ENCODE measurements at regions not wholly inside any gene's neighbourhood (a gene's known extent, or its start where the extent isn't known, plus 50 kb on each side); places are given as distances from the start of the nearest gene placed in this dataset.
"Not testable (repeated sequence)": the region's sequence is repeated elsewhere in the genome, so short reads cannot be mapped to it uniquely, and the experiment has no call there.

DNA sequence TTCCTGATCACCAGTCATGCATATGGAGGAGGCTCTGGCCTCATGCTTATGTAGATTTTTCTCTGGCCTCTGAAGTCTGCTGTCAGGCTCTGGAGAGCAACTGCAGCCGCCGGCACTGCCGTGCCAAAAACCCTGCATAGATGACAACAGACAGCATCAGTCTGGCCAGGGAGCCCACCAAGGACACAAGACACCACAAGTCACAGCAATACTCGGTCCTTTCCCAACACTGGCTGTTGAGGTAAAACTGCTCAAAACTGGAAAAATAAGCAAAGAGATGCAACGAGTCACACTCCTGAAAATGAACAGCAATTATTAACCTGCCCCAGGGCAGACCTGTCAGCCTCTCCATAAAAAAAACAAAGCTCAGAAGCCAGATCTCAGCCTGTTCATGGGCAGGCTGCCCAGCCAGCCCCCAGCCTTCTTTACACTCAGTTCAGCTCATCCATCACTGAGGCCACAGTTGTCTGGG, 186.0 kb upstream of the RAB6C start:
- no peak for DNase-seq (ENCODE audit: low spot score)
- intact Hi-C loops (cut with DNase I), result no loop called here
- no peak for ATAC-seq

DNA sequence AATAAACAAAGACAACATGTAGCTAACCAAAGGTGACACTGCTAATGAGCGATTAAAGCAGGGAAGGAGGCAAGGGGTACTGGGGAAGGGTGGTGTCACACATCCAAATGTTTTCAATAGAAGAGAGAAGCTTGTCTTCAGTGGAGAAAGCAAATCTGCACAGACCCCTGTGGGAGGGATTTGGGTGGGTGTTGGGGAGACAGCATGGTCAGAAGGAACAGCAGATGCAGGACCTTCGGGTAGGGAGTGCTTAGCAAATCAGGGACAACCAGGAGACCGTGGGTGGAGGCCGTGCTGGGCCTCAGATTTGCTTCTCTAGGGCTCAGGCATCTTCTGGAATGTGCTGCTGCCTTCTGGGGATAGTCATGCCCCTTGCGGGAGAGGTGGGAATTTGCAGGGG, 185.3 kb upstream of the RAB6C start:
- DNase-seq (ENCODE audit: low spot score) (no peak), ATAC-seq (no peak)
- intact Hi-C loops (cut with DNase I), result no loop called here

DNA sequence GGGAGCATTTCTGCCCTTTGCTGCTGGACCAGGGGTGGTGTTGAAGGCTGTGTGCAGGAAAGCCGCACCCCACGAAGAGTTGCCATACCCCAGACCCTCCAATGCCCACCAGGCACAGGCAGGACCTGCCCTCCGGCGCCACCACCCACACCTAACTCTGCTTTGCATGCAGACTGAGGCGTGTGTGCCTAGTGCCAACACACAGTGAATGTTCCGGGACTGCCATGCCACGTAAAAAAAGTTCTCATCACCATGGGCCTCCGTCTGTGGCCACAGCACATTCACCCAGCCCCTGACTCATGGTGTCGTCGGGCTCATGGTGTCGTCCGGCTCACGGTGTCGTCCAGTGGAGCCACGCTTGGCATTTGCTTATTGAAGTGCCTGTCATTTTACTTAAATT, 184.9 kb upstream of the RAB6C start:
- intact Hi-C loops (cut with DNase I), result no loop called here
- ATAC-seq (no peak), DNase-seq (ENCODE audit: low spot score) (no peak)

DNA sequence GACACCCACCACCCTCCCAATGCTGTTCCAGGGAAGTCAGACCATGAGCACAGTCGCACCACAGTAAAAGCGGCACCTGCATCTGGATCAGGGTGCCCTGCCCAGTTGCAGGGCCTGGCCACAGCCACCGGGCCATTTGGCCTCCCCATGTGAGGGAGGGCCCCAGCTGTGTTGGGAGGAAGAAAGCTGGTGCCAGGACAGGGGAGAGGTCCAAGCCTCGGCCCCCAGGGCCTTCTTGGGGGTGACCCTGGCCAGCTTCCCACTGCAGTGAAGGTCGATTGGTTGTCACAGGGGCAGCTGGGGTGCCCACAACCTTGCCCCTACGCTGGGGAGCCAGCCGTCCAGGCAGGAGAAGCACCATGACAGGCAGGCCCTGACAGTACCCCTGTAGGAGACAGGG, 183.2 kb upstream of the RAB6C start:
- ATAC-seq (no peak), DNase-seq (ENCODE audit: low spot score) (no peak)
- intact Hi-C loops (cut with DNase I), result no loop called here

DNA sequence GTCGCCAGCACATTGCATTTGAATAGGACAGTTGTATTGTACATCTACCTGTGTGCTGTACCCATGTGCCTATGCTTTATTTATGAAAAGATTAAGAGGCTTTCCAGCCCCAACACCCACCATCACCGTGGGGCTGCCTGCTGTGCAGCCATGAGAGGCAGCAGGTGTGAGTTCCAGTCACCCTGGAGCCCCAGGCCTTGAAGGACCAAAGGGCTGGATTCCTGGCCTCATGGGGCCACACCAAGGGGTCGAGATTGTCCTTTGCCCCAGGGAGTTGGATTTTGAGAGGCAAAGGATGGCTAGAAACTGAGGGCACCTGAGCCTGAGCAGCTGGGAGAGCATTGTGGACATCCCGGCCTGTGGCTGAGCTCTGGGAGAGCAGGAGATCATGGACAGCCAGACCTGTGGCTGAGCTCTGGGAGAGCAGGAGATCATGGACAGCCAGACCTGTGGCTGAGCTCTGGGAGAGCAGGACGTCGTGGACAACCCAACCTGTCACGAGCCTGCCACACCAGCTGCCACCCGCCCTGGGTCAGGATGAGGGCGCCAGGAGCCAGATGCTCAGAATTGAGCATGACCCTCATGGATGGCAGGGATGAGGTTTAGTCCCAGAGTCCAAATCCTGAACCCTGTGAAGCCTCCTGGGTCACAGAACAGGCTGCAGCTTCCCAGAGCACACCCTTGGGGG, 182.5 kb upstream of the RAB6C start:
- DNase-seq (ENCODE audit: low spot score) (no peak), ATAC-seq (no peak)
- intact Hi-C loops (cut with DNase I), result no loop called here

DNA sequence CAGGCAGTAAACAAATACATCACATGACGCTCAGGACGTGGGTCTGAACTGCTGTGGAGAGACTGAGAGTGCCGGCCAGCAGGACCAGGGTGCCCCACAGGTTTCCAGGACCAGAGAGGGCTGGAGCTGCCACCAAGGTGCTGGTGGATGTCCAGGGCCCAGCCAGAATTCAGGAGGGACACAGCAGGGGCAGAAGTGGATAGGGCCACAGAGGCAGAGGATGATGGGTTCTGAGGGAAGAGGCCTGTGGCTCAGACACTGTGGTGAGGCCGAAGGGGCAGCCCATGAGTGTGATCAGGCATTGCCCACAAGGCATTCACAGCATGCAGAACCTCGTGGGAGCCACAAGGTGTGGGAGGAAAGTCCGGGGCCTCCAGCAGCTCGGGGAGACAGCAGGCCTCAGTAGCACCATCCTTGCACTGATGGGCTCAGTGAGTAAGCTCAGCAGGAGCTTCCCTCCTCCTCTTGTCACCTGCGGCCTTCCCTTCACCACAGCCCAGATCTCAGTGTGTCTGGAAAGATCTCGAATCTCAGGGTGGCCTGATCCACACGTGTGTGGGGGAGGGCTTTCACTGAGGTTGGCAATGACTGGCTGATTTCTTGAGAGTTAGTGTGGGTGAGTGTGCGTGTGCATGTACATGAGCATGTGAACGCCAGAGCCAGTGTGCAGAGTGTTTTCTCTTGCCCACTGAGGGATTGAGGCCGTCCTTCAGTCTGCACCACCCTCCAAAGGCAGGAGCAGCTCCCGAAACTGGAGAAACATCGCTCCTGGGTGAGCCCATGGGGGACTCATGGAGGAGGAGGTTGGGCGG, 181.8 kb upstream of the RAB6C start:
- DNase-seq (ENCODE audit: low spot score) (no peak), ATAC-seq (no peak)
- intact Hi-C loops (cut with DNase I), result no loop called here

DNA sequence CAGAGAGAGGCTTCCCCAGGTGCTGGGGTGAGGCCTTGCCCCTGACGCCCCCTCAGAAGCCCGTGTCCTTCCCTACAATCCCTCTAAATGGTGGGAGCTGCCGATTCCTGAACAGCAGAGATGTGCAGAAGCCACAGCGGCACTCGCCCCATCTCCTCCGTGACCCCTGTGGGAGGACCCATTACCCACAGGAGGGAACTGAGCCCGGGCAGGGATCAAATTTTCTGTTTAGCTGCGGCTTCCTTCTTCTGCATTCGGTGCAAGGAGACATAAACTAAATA, 181.2 kb upstream of the RAB6C start:
- intact Hi-C loops (cut with DNase I), result no loop called here
- no peak for ATAC-seq
- DNase-seq (ENCODE audit: low spot score), result no peak

DNA sequence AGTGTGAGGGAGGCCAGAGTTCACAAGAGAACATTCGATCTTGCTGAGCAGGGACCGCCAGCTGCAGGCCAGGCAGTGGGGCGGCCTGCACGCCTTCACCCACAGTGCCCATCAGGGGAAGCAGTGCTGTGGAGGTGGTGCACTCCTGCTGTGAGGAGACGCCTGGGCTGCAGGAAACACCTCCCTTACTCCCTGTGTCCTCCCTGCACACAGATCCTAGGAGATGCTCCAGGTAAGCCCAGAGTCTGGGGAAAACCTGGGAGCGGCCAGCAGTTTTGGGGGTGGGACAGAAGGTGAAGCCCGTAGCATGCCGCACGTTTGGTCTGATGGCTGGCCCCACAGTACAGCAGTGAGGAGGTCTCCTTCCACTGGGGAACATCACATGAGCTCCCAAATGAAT, 180.8 kb upstream of the RAB6C start:
- ATAC-seq (no peak), DNase-seq (ENCODE audit: low spot score) (no peak)
- intact Hi-C loops (cut with DNase I), result no loop called here

DNA sequence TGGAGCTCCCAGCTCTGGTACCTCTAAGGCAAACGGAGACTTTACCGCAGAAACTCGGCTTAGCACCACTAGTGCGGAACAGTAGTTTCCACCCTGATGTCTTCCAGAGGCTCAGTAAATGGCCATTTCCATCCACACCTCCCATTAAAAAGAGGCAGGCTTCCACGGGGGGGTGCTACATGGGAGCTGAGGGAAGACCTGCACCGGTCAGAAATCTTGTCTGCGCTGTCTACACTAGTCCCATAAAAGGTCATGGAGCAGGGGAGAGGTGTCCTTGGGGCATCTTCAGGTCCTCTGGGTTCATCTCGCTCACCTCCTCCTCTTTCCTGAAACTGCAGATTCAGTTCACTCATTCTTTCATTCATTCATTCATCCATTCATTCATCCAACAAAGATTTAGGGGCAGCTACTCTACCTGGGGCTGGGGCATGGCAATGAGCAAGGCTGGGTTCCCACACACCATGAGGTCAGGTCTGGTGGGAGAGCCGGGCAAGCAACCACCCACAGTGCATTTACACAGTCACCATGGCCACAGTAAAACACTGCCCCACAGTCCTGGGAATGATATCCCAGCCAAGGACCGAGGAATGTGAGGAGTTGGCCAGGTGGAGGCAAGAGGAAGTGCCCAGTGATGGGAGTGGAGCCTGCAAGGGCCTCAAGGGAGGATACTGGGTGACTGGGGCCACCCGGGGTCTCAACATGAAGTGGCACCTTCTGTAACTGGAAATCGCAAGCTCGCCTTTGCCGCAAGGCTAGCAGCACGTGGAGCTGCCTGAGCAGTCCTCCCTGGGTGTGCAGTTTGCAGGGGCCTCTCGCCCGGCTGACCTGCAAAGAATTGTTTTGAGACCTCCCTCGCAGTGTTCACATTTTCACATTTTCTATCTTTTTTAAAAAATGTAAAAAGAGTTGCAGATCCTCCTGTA, 180.2 kb upstream of the RAB6C start:
- intact Hi-C loops (cut with DNase I), result no loop called here
- no peak for DNase-seq (ENCODE audit: low spot score)
- no peak for ATAC-seq

DNA sequence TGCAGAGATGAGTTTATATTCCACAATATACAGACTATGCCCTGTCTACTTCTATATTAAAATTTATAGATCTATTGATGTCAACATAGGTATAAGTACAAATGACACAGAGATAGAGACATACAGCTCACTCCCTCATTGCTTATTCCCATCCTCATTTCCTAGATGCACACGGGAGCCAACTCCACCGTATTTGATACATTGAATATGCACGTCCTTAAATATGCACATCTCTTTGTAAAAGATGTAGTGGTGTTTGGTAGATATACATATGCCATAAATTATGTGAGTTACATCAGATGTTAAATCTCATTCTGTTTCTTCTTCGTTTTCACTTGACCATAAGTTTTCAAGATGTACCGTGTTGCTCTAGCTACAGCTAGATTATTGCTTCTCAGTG, 179.2 kb upstream of the RAB6C start:
- intact Hi-C loops (cut with DNase I), result no loop called here
- DNase-seq (ENCODE audit: low spot score) (no peak), ATAC-seq (no peak)

DNA sequence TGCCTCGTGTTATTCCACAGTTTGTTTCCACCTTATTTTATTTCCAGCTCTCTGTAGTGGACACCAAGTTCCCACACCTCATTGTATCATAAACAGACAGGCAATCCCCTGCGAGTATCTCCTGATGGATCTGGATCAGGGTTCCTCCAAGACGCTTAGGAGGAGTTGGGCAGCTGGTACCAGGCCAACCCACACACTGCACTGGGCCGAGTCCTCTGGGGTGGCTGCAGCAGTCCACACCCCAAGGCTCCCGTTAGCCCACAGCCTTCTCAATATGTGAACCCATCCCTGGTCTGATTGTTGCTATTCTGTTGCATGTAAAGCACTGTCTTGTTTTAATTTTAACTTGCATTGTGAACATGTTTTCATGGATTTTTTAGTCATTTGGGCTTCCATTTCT, 178.8 kb upstream of the RAB6C start:
- DNase-seq (ENCODE audit: low spot score) (no peak), ATAC-seq (no peak)
- intact Hi-C loops (cut with DNase I), result no loop called here

DNA sequence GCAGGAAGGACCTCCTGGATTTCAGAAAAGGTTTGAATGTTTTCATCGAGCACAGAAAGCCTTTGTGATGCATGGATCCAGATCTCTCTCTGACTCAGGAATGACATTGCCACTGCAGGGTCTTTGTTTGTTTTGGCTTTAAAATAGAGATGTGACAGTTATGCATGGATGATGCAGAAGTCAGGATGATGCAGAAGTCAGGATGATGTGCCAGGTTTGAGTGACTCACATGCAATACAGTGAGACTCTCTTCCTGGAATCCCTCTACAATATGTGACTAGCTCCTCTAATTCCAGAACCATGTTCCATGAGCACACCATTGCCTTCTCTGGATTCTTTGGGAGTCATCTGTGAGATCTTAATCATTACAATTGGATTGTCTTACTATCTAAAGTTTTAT, 177.9 kb upstream of the RAB6C start:
- DNase-seq (ENCODE audit: low spot score), result no peak
- intact Hi-C loops (cut with DNase I), result no loop called here
- ATAC-seq, result no peak

DNA sequence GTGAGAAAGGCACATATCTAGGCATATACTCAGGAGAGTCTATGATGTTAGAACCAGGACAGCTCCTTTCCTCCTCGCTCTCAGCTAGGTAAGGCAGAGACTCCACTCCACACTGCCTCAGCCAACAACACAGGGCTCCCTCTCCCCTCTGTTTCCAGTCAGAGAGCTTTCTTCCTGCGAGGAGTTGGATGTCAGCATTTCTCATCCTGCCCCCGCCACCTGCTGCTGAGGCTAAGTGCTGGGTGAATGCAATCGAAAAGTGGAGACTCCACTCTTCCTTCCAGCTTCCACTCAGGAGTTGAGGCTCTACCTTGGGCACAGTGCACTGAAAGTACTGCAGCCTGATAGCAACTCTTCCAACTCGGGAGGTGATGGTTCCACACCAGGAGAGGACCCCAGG, 177.2 kb upstream of the RAB6C start:
- DNase-seq (ENCODE audit: low spot score) (no peak), ATAC-seq (no peak)
- intact Hi-C loops (cut with DNase I), result no loop called here

DNA sequence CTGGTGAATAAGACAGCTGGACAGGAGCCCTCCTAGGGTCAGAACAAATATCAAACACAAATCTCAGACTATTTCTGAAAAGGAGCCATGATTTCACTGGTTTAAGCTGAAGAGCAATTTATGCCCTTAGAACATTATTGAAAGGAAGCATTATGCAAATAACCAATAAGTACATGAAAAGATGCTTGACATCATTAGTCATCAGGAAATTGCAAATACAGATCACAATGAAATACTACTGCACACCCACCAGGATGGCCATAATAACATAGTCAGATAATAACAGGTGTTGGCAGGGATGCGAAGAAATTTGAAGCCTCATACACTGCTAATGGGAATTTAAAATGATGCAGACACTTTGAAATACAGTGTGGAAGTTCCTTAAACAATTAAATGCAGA, 176.4 kb upstream of the RAB6C start:
- ATAC-seq, result no peak
- intact Hi-C loops (cut with DNase I), result no loop called here
- no peak for DNase-seq (ENCODE audit: low spot score)

DNA sequence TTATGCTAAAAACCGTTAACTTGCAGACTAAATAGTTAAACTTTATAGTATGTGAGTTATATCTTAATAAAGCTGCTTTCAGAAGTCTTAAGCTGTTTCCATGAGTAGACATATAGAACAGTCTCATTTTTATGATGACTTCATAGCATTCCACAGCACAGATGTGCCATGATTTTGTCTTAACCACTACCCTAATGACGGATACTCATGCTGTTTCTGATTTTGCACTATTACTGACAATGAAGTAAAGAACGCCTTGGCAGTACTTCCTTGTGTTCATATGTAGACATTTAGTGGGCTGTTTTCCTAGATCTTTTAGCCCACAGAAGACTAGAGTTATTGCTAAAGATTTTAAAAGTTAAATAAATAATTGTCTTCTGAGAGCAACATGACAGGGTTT, 175.6 kb upstream of the RAB6C start:
- intact Hi-C loops (cut with DNase I), result no loop called here
- ATAC-seq (no peak), DNase-seq (ENCODE audit: low spot score) (no peak)

DNA sequence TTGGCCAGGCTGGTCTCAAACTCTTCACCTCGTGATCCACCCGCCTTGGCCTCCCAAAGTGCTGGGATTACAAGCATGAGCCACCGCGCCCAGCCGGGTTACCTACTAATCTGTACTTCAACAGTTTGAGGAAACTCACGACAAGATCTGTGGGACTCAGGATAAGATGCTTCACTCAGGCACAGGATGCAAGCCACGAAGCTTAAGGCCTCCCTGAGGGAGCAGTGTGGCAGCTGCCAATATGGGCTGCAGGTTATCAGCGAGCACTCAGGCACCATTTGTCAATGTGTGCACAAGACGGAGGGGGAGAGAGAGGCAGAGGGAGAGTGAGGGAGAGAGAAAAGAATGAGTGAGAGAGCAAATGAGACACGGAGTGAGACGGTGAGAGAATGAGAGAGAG, 173.6 kb upstream of the RAB6C start:
- intact Hi-C loops (cut with DNase I), result no loop called here
- no peak for DNase-seq (ENCODE audit: low spot score)
- no peak for ATAC-seq

DNA sequence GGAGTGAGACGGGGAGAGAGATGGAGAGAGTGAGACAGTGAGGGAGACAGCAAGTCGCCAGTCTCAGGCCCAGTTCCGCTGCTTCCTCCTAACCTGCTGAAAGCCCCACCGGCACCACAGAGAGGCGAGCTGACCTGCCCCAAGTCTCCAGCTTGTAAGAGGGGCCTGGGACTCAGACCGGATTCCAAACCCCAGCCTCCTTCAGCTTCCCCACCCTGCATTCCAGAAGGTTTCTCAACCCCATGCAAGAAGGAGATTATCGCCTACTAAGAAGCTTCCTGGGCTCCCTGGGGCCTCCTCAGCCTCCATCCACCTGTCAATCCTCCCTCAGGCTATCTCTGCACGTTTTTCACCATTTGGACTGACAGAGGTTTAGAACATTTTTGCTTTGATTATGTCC, 173.1 kb upstream of the RAB6C start:
- ATAC-seq (no peak), DNase-seq (ENCODE audit: low spot score) (no peak)
- intact Hi-C loops (cut with DNase I), result no loop called here

DNA sequence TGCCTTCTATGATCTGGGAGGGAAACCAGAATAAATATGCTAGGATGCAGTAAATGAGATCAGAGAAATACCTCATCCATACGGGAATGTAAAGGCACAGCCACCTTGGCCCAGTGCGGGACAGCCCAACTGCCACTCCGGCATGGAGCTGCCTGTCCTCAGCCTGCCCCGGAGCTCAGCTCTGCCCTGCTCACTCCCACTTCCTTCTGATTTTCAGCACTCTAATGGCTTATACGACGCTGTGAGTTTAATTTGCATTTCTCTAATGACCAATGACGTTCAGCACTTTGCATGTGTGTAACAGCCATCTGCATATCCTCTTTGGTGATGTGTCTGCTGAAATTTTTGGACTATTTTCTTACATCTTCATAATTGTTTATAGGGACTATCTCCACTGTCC, 172.5 kb upstream of the RAB6C start:
- intact Hi-C loops (cut with DNase I), result no loop called here
- DNase-seq (ENCODE audit: low spot score), result no peak
- no peak for ATAC-seq

DNA sequence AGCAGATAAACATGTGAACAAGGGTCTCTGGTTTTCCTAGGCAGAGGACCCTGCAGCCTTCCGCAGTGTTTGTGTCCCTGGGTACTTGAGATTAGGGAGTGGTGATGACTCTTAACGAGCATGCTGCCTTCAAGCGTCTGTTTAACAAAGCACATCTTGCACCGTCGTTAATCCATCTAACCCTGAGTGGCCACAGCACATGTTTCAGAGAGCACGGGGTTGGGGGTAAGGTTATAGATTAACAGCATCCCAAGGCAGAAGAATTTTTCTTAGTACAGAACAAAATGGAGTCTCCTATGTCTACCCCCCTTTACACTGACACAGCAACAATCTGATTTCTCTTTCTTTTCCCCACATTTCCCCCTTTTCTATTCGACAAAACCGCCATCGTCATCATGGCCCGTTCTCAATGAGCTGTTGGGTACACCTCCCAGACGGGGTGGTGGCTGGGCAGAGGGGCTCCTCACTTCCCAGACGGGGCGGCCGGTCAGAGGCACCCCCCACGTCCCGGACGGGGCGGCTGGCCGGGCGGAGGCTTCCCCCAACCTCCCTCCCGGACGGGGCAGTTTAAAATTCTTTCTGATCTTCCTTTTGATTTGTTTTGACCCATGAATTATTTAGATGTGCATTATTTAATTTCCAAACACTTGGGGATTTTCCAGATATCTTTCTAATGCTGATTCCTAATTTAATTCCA, 171.7 kb upstream of the RAB6C start:
- intact Hi-C loops (cut with DNase I), result not testable (repeated sequence)

More for the DNA sequence above, 171.7 kb upstream of the RAB6C start:
- not testable (repeated sequence) for ATAC-seq; DNase-seq (ENCODE audit: low spot score)

Data from sciatic nerve (tissue), 2 donors.